Gastroesophageal sphincter (tissue), 4 donors: ENCODE measurements at regions not wholly inside any gene's neighbourhood (a gene's known extent, or its start where the extent isn't known, plus 50 kb on each side); places are given as distances from the start of the nearest gene placed in this dataset.

Experiments
- ATAC-seq: fragments of 150-250 bp; one replicate; pipeline ENCODE4 v1.9.1; 2016; ENCODE audit warnings: mild to moderate bottlenecking, moderate library complexity
- H3K27ac ChIP-seq, 4 donors: fragments of 200-600 bp; sonication (generic) in 3 of 4; 1 replicate in 3 of 4; 2 replicates in 1 of 4; pipeline ENCODE4 v1.5.1; 2016 to 2019
- H3K27me3 ChIP-seq: fragments of 200-600 bp; sonication (generic); one replicate; pipeline ENCODE4 v1.5.1; 2019
- H3K36me3 ChIP-seq, 2 donors: fragments of 200-600 bp; sonication (generic); one replicate each; pipeline ENCODE4 v1.5.1; 2019; ENCODE audit warnings: control low read depth in 1 of 2
- H3K4me1 ChIP-seq, 3 donors: fragments of 200-600 bp; sonication (generic); 1 replicate in 2 of 3; 2 replicates in 1 of 3; pipeline ENCODE4 v1.5.1; 2016 to 2019; ENCODE audit warnings: control low read depth in 2 of 3
- H3K4me3 ChIP-seq, 2 donors: fragments of 200-600 bp; sonication (generic); one replicate each; pipeline ENCODE4 v1.5.1; 2019; ENCODE audit warnings: mild to moderate bottlenecking in 1 of 2, moderate library complexity in 1 of 2
- H3K9me3 ChIP-seq, 3 donors: fragments of 200-600 bp; sonication (generic); one replicate each; pipeline ENCODE4 v1.5.1; 2017 to 2019; ENCODE audit warnings: control low read depth in 2 of 3
- EP300 ChIP-seq: sonication (generic); formaldehyde crosslinking; IDR thresholded peaks from one replicate; pipeline ENCODE4 v1.6.1; 2017; ENCODE audit warnings: antibody characterized with exemption, mild to moderate bottlenecking
- POLR2A ChIP-seq, 2 donors: fragments of 450-650 bp; IDR thresholded peaks; one replicate each; pipeline ENCODE4 v1.6.1; 2017; ENCODE audit warnings: antibody characterized with exemption in 2 of 2, mild to moderate bottlenecking in 2 of 2, moderate library complexity in 1 of 2
- POLR2AphosphoS5 ChIP-seq: sonication (generic); formaldehyde crosslinking; IDR thresholded peaks from one replicate; pipeline ENCODE4 v1.6.1; 2017; ENCODE audit warnings: antibody characterized with exemption
- WGBS, 2 donors: methylation state at CpG; one replicate each; pipeline ENCODE4 v1.1.5; 2018; ENCODE audit warnings: low coverage in 1 of 2; 5-methylcytosine and 5-hydroxymethylcytosine counted together
- TF ChIP-seq, protein P1 (sequence below), 4 experiments: fragments of 200-600 bp in 2 of 4; fragments of 450-650 bp in 2 of 4; sonication (generic) in 1 of 4; IDR thresholded peaks; one replicate each; pipeline ENCODE4 v1.5.1; 2017 to 2019; ENCODE audit warnings: antibody characterized with exemption in 4 of 4, mild to moderate bottlenecking in 2 of 4, moderate library complexity in 2 of 4

DNA sequence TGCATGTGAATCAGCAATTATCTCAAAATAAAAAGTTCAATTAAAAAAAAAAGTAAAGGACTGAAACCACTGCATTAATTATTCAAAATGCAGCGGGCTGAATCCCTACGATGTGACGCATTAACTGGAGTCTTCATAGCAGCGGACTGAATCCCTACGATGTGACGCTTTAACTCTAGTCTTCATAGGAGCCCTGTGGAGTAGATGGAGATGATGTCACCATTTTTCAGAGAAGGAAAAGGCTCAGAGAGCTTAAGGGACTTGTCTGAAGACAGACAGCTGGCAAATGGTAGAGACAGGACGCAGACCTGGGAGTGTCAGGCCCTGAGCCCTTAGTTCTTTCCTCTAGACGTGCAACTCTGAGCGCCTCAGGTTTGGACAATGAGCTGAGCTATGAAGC lies 168.0 kb upstream of the MYL2 start:
- TF ChIP-seq POLR2AphosphoS5 = no peak
- Histone ChIP-seq H3K4me3 (no peak overlapping the region), H3K36me3 (no peaks in the 10 kb centered on the region), H3K9me3 (no peaks in the 10 kb centered on the region), H3K27me3 (peaks cover 25% of the 10 kb centered on the region), H3K27ac (no peak overlapping the region), H3K4me1 (no peaks in the 10 kb centered on the region)
- no peak for ATAC-seq
- 55 to 85% methylated on average over 5 to 6 of the region's 9 CpGs for WGBS, 2 donors

DNA sequence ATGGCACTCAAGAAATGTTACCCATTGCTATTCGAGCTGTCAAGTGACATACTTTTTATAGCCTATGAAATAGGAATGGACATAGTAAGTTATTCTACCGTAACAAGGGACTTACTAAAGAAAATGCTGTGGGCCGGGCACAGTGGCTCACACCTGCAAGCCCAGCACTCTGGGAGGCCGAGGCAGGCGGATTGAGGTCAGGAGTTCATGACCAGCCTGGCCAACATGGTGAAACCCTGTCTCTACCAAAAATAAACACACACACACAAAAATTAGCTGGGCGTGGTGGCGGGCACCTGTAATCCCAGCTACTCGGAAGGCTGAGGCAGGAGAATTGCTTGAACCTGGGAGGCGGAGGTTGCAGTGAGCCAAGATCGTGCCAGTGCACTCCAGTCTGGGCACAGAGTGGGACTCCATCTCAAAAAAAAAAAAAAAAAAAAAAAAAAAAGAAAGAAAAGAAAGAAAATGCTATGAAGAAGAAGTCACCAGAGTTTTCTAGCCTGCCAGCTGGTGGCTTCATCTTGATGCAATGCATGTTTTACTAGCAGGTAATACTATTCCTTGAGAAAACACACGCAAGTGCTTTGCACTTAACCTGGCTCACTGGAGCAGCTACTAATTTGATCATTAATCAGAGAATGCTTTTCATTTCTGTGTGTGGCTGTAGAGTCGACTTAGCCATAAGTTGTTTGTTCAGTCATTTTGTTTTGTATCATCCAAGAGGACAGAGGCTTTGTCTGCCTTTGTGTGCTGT lies 166.7 kb upstream of the MYL2 start:
- no peaks in the 10 kb centered on the region for H3K4me1 ChIP-seq
- H3K27ac ChIP-seq = no peak overlapping the region
- TF ChIP-seq EP300 = no peak
- TF ChIP-seq, protein P1, sequence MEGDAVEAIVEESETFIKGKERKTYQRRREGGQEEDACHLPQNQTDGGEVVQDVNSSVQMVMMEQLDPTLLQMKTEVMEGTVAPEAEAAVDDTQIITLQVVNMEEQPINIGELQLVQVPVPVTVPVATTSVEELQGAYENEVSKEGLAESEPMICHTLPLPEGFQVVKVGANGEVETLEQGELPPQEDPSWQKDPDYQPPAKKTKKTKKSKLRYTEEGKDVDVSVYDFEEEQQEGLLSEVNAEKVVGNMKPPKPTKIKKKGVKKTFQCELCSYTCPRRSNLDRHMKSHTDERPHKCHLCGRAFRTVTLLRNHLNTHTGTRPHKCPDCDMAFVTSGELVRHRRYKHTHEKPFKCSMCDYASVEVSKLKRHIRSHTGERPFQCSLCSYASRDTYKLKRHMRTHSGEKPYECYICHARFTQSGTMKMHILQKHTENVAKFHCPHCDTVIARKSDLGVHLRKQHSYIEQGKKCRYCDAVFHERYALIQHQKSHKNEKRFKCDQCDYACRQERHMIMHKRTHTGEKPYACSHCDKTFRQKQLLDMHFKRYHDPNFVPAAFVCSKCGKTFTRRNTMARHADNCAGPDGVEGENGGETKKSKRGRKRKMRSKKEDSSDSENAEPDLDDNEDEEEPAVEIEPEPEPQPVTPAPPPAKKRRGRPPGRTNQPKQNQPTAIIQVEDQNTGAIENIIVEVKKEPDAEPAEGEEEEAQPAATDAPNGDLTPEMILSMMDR (IDR thresholded peaks at IDR 0.05) = no peak
- TF ChIP-seq POLR2A (IDR thresholded peaks at IDR 0.05) = no peak
- no peak for TF ChIP-seq POLR2AphosphoS5
- WGBS, 2 donors = 67 to 77% methylated on average over 7 to 8 of the region's 12 CpGs
- H3K27me3 ChIP-seq = peaks cover 38% of the 10 kb centered on the region
- H3K9me3 ChIP-seq = no peaks in the 10 kb centered on the region
- H3K36me3 ChIP-seq = no peaks in the 10 kb centered on the region
- ATAC-seq = no peak
- no peak overlapping the region for H3K4me3 ChIP-seq

DNA sequence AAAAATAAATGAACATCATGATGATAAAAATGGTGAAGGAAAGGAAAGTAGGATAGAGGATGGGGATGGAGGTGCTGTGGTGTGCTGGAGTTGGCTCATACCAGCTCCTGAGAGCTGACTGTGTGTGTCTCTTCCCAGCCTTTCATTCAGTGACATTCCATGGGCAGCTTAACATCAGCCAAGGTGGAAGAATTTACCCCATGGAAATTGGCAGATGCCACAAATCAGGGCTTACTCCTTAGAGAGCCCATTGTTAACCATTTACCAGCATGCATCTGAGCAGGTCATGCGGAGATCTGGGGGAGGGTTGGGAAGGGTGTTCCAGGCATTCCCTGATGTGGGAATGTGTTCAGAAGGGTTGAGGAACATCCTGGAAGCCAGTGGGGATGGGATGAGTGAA lies 164.7 kb upstream of the MYL2 start:
- 83 to 86% methylated on average over 1 of the region's 1 CpG for WGBS, 2 donors
- H3K9me3 ChIP-seq = no peaks in the 10 kb centered on the region
- TF ChIP-seq POLR2AphosphoS5 (no peak), POLR2A (IDR thresholded peaks at IDR 0.05) (no peak), EP300 (no peak)
- TF ChIP-seq, protein P1 (IDR thresholded peaks at IDR 0.05) = no peak
- no peaks in the 10 kb centered on the region for H3K36me3 ChIP-seq
- ATAC-seq = no peak
- no peak overlapping the region for H3K27ac ChIP-seq
- H3K4me3 ChIP-seq = no peak overlapping the region
- no peaks in the 10 kb centered on the region for H3K4me1 ChIP-seq
- peaks cover 51% of the 10 kb centered on the region for H3K27me3 ChIP-seq

DNA sequence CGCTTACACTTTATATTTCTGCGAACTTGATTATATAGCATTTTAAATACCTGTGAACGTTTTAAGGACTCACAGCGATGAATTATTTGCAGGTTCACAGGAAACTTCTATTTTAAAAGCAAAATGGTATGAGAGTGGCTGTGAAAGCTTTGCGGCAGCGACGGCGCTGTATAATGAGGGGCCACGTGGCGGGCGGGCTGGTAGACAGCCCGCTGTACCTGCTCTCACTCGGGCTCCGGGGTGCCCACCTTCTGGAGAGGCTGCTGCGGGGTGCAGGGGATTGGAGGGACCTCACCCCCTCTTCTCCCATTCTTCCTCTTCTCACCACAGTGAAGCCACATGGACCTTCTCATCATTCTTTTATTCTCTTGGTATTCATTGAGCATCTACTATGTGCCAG lies 164.2 kb upstream of the MYL2 start:
- TF ChIP-seq EP300 (no peak), POLR2A (IDR thresholded peaks at IDR 0.05) (no peak), POLR2AphosphoS5 (no peak)
- TF ChIP-seq, protein P1 (IDR thresholded peaks at IDR 0.05) = no peak
- 64 to 86% methylated on average over 2 to 15 of the region's 15 CpGs for WGBS, 2 donors
- peaks cover 56% of the 10 kb centered on the region for H3K27me3 ChIP-seq
- H3K27ac ChIP-seq = no peak overlapping the region
- no peak for ATAC-seq
- H3K9me3 ChIP-seq = no peaks in the 10 kb centered on the region
- no peaks in the 10 kb centered on the region for H3K36me3 ChIP-seq
- H3K4me3 ChIP-seq = no peak overlapping the region
- H3K4me1 ChIP-seq = no peaks in the 10 kb centered on the region

DNA sequence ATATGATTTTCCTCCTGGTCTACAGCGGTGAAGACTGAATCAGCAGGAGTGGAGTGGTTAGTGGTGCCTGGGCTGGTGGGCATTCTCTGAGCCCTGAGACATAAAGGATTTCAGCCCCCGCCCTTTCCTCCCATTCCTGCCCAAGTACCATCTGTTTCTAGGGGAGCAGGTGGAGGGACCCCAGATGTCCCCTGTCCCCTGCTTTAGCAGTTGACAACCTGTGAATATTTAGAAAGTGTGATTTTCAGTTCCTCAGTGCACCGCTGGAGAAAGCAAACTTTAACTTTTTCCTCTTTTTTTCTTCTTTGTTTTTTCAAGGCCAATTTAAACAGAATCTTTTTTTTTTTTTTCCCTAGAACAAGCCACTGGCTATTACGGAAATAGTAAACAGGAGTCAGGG lies 163.8 kb upstream of the MYL2 start:
- Histone ChIP-seq H3K9me3 (no peaks in the 10 kb centered on the region), H3K4me1 (no peaks in the 10 kb centered on the region), H3K4me3 (no peak overlapping the region), H3K27me3 (peaks cover 56% of the 10 kb centered on the region), H3K27ac (no peak overlapping the region), H3K36me3 (no peaks in the 10 kb centered on the region)
- no peak for ATAC-seq
- TF ChIP-seq EP300 = no peak
- TF ChIP-seq POLR2A (IDR thresholded peaks at IDR 0.05) = no peak
- TF ChIP-seq, protein P1 (IDR thresholded peaks at IDR 0.05) = no peak
- TF ChIP-seq POLR2AphosphoS5 = no peak
- WGBS, 2 donors = 47 to 61% methylated on average over 3 of the region's 4 CpGs
